HL-60 (cell line): ENCODE measurements at regions not wholly inside any gene's neighbourhood (a gene's known extent, or its start where the extent isn't known, plus 50 kb on each side); places are given as distances from the start of the nearest gene placed in this dataset.

Experiments used
- POLR2AphosphoS5 ChIP-seq: IDR thresholded peaks from 2 replicates; pipeline ENCODE4 v1.6.1; 2012; ENCODE audit warnings: low read depth
- SPI1 ChIP-seq: IDR thresholded peaks from 2 replicates; pipeline ENCODE4 v1.6.1; 2012; ENCODE audit warnings: low read depth, mild to moderate bottlenecking, borderline replicate concordance
- TF ChIP-seq, protein P1 (sequence below): IDR thresholded peaks from one replicate; pipeline ENCODE4 v1.5.1; 2011; ENCODE audit warnings: low read length, control low read depth, inconsistent platforms; ENCODE audit not compliant: insufficient read depth
- TF ChIP-seq, protein P2 (sequence below): IDR thresholded peaks from 2 replicates; pipeline ENCODE4 v1.6.1; 2012; ENCODE audit warnings: low read depth; ENCODE audit not compliant: insufficient replicate concordance

DNA sequence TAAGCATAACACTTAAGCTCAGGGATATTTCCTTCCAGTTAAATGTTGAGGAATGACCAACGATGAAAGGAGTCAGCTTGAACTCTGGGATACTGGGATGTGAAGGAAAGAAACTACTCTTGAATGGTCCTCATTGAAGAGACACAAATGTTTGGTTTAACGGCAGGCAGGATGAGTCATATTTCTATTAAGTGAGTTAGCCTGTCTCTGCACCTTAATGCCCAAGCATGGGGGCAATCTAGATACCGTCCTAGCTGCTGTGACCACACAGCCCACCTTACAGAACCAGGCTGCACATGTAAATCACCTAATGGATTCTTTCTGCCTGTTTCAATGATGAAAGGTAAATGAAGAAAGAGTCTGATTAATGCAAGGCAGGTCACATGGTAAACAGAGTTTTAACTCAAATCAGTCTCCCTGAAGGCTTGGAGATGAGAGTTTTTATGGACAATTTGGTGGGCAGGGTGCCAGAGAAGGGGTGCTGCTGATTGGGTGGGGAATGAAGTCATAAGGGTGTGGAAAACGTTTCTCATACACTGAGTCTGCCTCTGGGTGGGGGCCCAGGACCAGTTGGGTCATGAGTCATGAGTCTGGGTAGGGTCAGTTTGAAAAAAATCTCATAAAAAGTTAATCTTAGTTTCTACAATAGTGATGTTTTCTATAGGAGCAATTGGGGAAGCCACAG lies 144.6 kb upstream of the MMADHC start:
- TF ChIP-seq POLR2AphosphoS5 = no peak
- TF ChIP-seq, protein P1, sequence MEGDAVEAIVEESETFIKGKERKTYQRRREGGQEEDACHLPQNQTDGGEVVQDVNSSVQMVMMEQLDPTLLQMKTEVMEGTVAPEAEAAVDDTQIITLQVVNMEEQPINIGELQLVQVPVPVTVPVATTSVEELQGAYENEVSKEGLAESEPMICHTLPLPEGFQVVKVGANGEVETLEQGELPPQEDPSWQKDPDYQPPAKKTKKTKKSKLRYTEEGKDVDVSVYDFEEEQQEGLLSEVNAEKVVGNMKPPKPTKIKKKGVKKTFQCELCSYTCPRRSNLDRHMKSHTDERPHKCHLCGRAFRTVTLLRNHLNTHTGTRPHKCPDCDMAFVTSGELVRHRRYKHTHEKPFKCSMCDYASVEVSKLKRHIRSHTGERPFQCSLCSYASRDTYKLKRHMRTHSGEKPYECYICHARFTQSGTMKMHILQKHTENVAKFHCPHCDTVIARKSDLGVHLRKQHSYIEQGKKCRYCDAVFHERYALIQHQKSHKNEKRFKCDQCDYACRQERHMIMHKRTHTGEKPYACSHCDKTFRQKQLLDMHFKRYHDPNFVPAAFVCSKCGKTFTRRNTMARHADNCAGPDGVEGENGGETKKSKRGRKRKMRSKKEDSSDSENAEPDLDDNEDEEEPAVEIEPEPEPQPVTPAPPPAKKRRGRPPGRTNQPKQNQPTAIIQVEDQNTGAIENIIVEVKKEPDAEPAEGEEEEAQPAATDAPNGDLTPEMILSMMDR = no peak
- TF ChIP-seq SPI1 = no peak
- TF ChIP-seq, protein P2, sequence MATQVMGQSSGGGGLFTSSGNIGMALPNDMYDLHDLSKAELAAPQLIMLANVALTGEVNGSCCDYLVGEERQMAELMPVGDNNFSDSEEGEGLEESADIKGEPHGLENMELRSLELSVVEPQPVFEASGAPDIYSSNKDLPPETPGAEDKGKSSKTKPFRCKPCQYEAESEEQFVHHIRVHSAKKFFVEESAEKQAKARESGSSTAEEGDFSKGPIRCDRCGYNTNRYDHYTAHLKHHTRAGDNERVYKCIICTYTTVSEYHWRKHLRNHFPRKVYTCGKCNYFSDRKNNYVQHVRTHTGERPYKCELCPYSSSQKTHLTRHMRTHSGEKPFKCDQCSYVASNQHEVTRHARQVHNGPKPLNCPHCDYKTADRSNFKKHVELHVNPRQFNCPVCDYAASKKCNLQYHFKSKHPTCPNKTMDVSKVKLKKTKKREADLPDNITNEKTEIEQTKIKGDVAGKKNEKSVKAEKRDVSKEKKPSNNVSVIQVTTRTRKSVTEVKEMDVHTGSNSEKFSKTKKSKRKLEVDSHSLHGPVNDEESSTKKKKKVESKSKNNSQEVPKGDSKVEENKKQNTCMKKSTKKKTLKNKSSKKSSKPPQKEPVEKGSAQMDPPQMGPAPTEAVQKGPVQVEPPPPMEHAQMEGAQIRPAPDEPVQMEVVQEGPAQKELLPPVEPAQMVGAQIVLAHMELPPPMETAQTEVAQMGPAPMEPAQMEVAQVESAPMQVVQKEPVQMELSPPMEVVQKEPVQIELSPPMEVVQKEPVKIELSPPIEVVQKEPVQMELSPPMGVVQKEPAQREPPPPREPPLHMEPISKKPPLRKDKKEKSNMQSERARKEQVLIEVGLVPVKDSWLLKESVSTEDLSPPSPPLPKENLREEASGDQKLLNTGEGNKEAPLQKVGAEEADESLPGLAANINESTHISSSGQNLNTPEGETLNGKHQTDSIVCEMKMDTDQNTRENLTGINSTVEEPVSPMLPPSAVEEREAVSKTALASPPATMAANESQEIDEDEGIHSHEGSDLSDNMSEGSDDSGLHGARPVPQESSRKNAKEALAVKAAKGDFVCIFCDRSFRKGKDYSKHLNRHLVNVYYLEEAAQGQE = no peak
